Neural cell (in vitro differentiated cells): ENCODE measurements at regions not wholly inside any gene's neighbourhood (a gene's known extent, or its start where the extent isn't known, plus 50 kb on each side); places are given as distances from the start of the nearest gene placed in this dataset.

Source experiments
- H2AFZ ChIP-seq: fragments of 200-600, 300-800 bp; sonication (generic), shearing (Covaris generic); 2 replicates; pipeline ENCODE4 v1.6.0; 2014; ENCODE audit warnings: low read depth, mild to moderate bottlenecking, antibody characterized with exemption, low read length, moderate library complexity
- H3F3A ChIP-seq: fragments of 200-600 bp; shearing (Covaris generic); 2 replicates; pipeline ENCODE4 v1.6.1; 2016; ENCODE audit warnings: mild to moderate bottlenecking, moderate library complexity, mixed read lengths, antibody characterized with exemption, low read length; ENCODE audit not compliant: insufficient read depth, poor library complexity, severe bottlenecking
- H3K27ac ChIP-seq: fragments of 200-600, 300-800 bp; sonication (generic), shearing (Covaris generic); 2 replicates; pipeline ENCODE4 v1.5.1; 2014; ENCODE audit warnings: mild to moderate bottlenecking, low read length, moderate library complexity
- H3K27me3 ChIP-seq: fragments of 300-800, 200-600 bp; sonication (generic), shearing (Covaris generic); 2 replicates; pipeline ENCODE4 v1.6.0; 2014; ENCODE audit warnings: mild to moderate bottlenecking, low read depth, low read length, moderate library complexity; ENCODE audit not compliant: insufficient read depth
- H3K36me3 ChIP-seq: fragments of 300-800, 200-600 bp; sonication (generic), shearing (Covaris generic); 2 replicates; pipeline ENCODE4 v1.5.1; 2014; ENCODE audit warnings: mild to moderate bottlenecking, antibody characterized with exemption, low read length, moderate library complexity; ENCODE audit not compliant: insufficient read depth
- H3K4me2 ChIP-seq: fragments of 300-800, 200-600 bp; sonication (generic), shearing (Covaris generic); 2 replicates; pipeline ENCODE4 v1.6.0; 2014; ENCODE audit warnings: mild to moderate bottlenecking, low read length
- H3K4me3 ChIP-seq: fragments of 300-800, 200-600 bp; sonication (generic), shearing (Covaris generic); 2 replicates; pipeline ENCODE4 v1.5.1; 2014; ENCODE audit warnings: mild to moderate bottlenecking, low read length, moderate library complexity
- H3K79me2 ChIP-seq: fragments of 200-600 bp; shearing (Covaris generic); replicated peaks from 2 replicates; pipeline ENCODE4 v1.6.0; 2014; ENCODE audit warnings: mild to moderate bottlenecking, low read length, moderate library complexity; ENCODE audit not compliant: insufficient read depth
- H3K9ac ChIP-seq: fragments of 300-800, 200-600 bp; sonication (generic), shearing (Covaris generic); 2 replicates; pipeline ENCODE4 v1.6.1; 2016; ENCODE audit warnings: mild to moderate bottlenecking, low read length, mixed read lengths
- H3K9me2 ChIP-seq: fragments of 200-600 bp; shearing (Covaris generic); 2 replicates; pipeline ENCODE4 v1.6.1; 2016; ENCODE audit warnings: mild to moderate bottlenecking, low read length, mixed read lengths; ENCODE audit not compliant: insufficient read depth
- H3K9me3 ChIP-seq: fragments of 200-600, 300-800 bp; sonication (generic), shearing (Covaris generic); 2 replicates; pipeline ENCODE4 v1.6.1; 2016; ENCODE audit warnings: mild to moderate bottlenecking, mixed run types, low read length, moderate library complexity, mixed read lengths
- H4K20me1 ChIP-seq: fragments of 200-600 bp; shearing (Covaris generic); 2 replicates; pipeline ENCODE4 v1.6.1; 2016; ENCODE audit warnings: mild to moderate bottlenecking, mixed run types; ENCODE audit not compliant: insufficient read depth
- EP300 ChIP-seq: fragments of 450-650 bp; conservative IDR thresholded peaks from 2 replicates; pipeline ENCODE4 v1.6.1; 2014; ENCODE audit warnings: antibody characterized with exemption, mild to moderate bottlenecking, moderate library complexity; ENCODE audit not compliant: poor library complexity, severe bottlenecking
- EZH2 ChIP-seq: fragments of 200-600, 300-800 bp; shearing (Covaris generic), sonication (generic); IDR thresholded peaks from 2 replicates; pipeline ENCODE4 v1.6.1; 2014; ENCODE audit warnings: antibody characterized with exemption, low read length, borderline replicate concordance, mild to moderate bottlenecking; ENCODE audit not compliant: insufficient read depth, poor library complexity, severe bottlenecking
- MXI1 ChIP-seq: fragments of 450-650 bp; conservative IDR thresholded peaks from 2 replicates; pipeline ENCODE4 v1.6.1; 2014; ENCODE audit warnings: antibody characterized with exemption, mild to moderate bottlenecking; ENCODE audit not compliant: poor library complexity, severe bottlenecking
- POLR2AphosphoS5 ChIP-seq: IDR thresholded peaks from 2 replicates; pipeline ENCODE4 v1.6.1; 2012
- RAD21 ChIP-seq: fragments of 450-650 bp; conservative IDR thresholded peaks from 2 replicates; pipeline ENCODE4 v1.6.1; 2014; ENCODE audit warnings: antibody characterized with exemption, mild to moderate bottlenecking, moderate library complexity
- SMC3 ChIP-seq: fragments of 450-650 bp; conservative IDR thresholded peaks from 2 replicates; pipeline ENCODE4 v1.6.1; 2014; ENCODE audit warnings: antibody characterized with exemption, mild to moderate bottlenecking, moderate library complexity; ENCODE audit not compliant: poor library complexity
- TAF1 ChIP-seq: IDR thresholded peaks from 2 replicates; pipeline ENCODE4 v1.6.1; 2012; ENCODE audit warnings: low read depth
- TF ChIP-seq, protein P1 (sequence below): IDR thresholded peaks from 2 replicates; pipeline ENCODE4 v1.6.1; 2012; ENCODE audit warnings: borderline replicate concordance
- TF ChIP-seq, protein P2 (sequence below): fragments of 450-650 bp; IDR thresholded peaks from 2 replicates; pipeline ENCODE4 v1.5.1; 2014; ENCODE audit warnings: antibody characterized with exemption, mild to moderate bottlenecking, moderate library complexity; ENCODE audit not compliant: poor library complexity, severe bottlenecking

DNA sequence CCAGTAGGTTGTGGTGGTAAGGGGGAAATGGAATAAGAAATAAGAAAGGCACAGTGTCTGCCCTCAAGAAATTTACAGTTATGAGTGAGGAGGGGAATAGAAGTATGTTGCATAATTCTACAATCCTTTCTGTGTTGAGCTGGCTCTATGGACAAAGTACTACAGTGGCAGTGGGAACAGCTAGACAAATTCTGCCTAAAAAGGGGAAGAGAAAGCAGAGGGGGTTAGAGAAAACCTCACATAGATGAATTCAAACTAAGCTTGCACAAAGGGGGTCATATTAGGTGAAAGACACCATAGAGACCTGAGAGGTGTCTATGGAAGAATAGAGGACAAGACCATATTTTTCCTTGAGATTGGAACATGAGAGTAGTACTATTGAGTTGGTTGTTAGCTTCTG, 146.9 kb upstream of the VGLL2 start:
- Histone ChIP-seq H3K9ac (no peak overlapping the region), H3K36me3 (no peaks in the 10 kb centered on the region), H4K20me1 (no peaks in the 10 kb centered on the region), H3F3A (no peaks in the 10 kb centered on the region), H3K79me2 (no peaks in the 10 kb centered on the region), H3K4me2 (no peak overlapping the region), H3K9me3 (no peaks in the 10 kb centered on the region), H3K4me3 (no peak overlapping the region), H2AFZ (no peak overlapping the region), H3K27ac (no peak overlapping the region), H3K9me2 (no peaks in the 10 kb centered on the region), H3K27me3 (no peaks in the 10 kb centered on the region)
- TF ChIP-seq TAF1 (no peak), MXI1 (no peak), EP300 (no peak), SMC3 (no peak), POLR2AphosphoS5 (no peak), RAD21 (no peak), EZH2 (no peak)
- TF ChIP-seq, protein P1, sequence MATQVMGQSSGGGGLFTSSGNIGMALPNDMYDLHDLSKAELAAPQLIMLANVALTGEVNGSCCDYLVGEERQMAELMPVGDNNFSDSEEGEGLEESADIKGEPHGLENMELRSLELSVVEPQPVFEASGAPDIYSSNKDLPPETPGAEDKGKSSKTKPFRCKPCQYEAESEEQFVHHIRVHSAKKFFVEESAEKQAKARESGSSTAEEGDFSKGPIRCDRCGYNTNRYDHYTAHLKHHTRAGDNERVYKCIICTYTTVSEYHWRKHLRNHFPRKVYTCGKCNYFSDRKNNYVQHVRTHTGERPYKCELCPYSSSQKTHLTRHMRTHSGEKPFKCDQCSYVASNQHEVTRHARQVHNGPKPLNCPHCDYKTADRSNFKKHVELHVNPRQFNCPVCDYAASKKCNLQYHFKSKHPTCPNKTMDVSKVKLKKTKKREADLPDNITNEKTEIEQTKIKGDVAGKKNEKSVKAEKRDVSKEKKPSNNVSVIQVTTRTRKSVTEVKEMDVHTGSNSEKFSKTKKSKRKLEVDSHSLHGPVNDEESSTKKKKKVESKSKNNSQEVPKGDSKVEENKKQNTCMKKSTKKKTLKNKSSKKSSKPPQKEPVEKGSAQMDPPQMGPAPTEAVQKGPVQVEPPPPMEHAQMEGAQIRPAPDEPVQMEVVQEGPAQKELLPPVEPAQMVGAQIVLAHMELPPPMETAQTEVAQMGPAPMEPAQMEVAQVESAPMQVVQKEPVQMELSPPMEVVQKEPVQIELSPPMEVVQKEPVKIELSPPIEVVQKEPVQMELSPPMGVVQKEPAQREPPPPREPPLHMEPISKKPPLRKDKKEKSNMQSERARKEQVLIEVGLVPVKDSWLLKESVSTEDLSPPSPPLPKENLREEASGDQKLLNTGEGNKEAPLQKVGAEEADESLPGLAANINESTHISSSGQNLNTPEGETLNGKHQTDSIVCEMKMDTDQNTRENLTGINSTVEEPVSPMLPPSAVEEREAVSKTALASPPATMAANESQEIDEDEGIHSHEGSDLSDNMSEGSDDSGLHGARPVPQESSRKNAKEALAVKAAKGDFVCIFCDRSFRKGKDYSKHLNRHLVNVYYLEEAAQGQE: no peak
- TF ChIP-seq, protein P2, sequence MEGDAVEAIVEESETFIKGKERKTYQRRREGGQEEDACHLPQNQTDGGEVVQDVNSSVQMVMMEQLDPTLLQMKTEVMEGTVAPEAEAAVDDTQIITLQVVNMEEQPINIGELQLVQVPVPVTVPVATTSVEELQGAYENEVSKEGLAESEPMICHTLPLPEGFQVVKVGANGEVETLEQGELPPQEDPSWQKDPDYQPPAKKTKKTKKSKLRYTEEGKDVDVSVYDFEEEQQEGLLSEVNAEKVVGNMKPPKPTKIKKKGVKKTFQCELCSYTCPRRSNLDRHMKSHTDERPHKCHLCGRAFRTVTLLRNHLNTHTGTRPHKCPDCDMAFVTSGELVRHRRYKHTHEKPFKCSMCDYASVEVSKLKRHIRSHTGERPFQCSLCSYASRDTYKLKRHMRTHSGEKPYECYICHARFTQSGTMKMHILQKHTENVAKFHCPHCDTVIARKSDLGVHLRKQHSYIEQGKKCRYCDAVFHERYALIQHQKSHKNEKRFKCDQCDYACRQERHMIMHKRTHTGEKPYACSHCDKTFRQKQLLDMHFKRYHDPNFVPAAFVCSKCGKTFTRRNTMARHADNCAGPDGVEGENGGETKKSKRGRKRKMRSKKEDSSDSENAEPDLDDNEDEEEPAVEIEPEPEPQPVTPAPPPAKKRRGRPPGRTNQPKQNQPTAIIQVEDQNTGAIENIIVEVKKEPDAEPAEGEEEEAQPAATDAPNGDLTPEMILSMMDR: no peak

DNA sequence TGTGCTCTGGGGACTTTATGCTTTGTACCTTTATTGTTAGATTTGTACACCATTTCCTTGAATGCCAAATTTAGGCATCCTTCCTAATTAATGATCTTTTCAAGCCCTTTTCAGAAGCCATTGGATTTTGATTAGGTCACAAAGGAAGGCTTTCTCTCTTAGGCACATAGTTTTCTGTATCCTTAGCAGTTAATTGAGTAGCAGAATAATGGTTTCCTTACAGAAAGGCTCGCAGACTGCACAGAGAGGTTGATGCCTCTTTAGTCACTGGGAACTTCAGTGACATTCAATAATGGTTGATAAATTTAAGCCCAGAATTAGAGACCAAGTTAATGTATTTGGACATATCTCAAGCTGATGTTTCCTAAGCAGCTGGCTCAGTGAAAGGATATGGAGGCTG, 139.1 kb upstream of the VGLL2 start:
- no peak overlapping the region for H3K9ac ChIP-seq
- no peak overlapping the region for H3K4me3 ChIP-seq
- no peaks in the 10 kb centered on the region for H3K79me2 ChIP-seq
- H3K9me2 ChIP-seq: no peaks in the 10 kb centered on the region
- peaks cover 4% of the 10 kb centered on the region for H3K27me3 ChIP-seq
- H3K4me2 ChIP-seq: no peak overlapping the region
- no peaks in the 10 kb centered on the region for H3K9me3 ChIP-seq
- no peak for TF ChIP-seq RAD21
- no peak for TF ChIP-seq SMC3
- no peak for TF ChIP-seq MXI1
- TF ChIP-seq EZH2: no peak
- TF ChIP-seq, protein P1: no peak
- TF ChIP-seq POLR2AphosphoS5: no peak
- TF ChIP-seq, protein P2: no peak
- H3K27ac ChIP-seq: no peak overlapping the region
- no peaks in the 10 kb centered on the region for H3F3A ChIP-seq
- no peaks in the 10 kb centered on the region for H4K20me1 ChIP-seq
- no peak overlapping the region for H2AFZ ChIP-seq
- no peaks in the 10 kb centered on the region for H3K36me3 ChIP-seq
